Activated T-cell treated with anti-CD3 and anti-CD28 coated beads, Interleukin-2, amount 50 U/mL, for 4 hours (primary cell): ENCODE measurements at regions not wholly inside any gene's neighbourhood (a gene's known extent, or its start where the extent isn't known, plus 50 kb on each side); places are given as distances from the start of the nearest gene placed in this dataset.

Source experiments
- ATAC-seq, 2 donors: fragments of 200-7000 bp; cut with Tn5 transposase; one replicate each; pipeline ENCODE4 v1.10.0; 2021
- DNase-seq: peaks from one replicate; pipeline ENCODE4 v3.0.0-alpha.2; 2020
- H3K27me3 Mint-ChIP-seq: one replicate; pipeline ENCODE4 v1.8.0; 2021; ENCODE audit warnings: low read depth, mixed read lengths
- H3K36me3 Mint-ChIP-seq: one replicate; pipeline ENCODE4 v1.8.0; 2022; ENCODE audit warnings: mixed read lengths; ENCODE audit not compliant: insufficient read depth
- H3K4me1 Mint-ChIP-seq: one replicate; pipeline ENCODE4 v1.8.0; 2021; ENCODE audit warnings: low read depth, mixed read lengths
- H3K4me3 Mint-ChIP-seq: one replicate; pipeline ENCODE4 v1.8.0; 2021; ENCODE audit warnings: mild to moderate bottlenecking, moderate library complexity, mixed read lengths
- H3K9me3 Mint-ChIP-seq: one replicate; pipeline ENCODE4 v1.8.0; 2021; ENCODE audit warnings: mixed read lengths

GRCh38 chr13:74388626-74389025 lies 254.4 kb upstream of the KLF12 start:
- ATAC-seq (no peak), DNase-seq (no peak)
- no peaks in the 10 kb centered on the region for H3K4me1 Mint-ChIP-seq
- no peaks in the 10 kb centered on the region for H3K27me3 Mint-ChIP-seq
- peaks cover 30% of the 10 kb centered on the region for H3K9me3 Mint-ChIP-seq
- peaks cover 52% of the 10 kb centered on the region for H3K36me3 Mint-ChIP-seq
- H3K4me3 Mint-ChIP-seq = no peak overlapping the region

GRCh38 chr13:74372511-74372910 lies 238.3 kb upstream of the KLF12 start:
- ATAC-seq (no peak), DNase-seq (no peak)
- H3K4me1 Mint-ChIP-seq = peaks cover under 1% of the 10 kb centered on the region
- H3K27me3 Mint-ChIP-seq = no peaks in the 10 kb centered on the region
- no peaks in the 10 kb centered on the region for H3K9me3 Mint-ChIP-seq
- peaks cover 10% of the 10 kb centered on the region for H3K36me3 Mint-ChIP-seq
- H3K4me3 Mint-ChIP-seq = no peak overlapping the region

- Mint-ChIP-seq H3K9me3 (no peaks in the 10 kb centered on the region), H3K4me1 (peaks cover 5% of the 10 kb centered on the region), H3K36me3 (peaks cover 31% of the 10 kb centered on the region), H3K27me3 (no peaks in the 10 kb centered on the region), H3K4me3 (no peak overlapping the region)
- ATAC-seq (no peak), DNase-seq (no peak)
These were observed 233.0 kb upstream of the KLF12 start for GRCh38 chr13:74367193-74367592.

- no peak overlapping the region for H3K4me3 Mint-ChIP-seq
- H3K36me3 Mint-ChIP-seq = peaks cover 19% of the 10 kb centered on the region
- DNase-seq = no peak
- H3K27me3 Mint-ChIP-seq = no peaks in the 10 kb centered on the region
- no peaks in the 10 kb centered on the region for H3K9me3 Mint-ChIP-seq
- ATAC-seq = no peak
- no peaks in the 10 kb centered on the region for H3K4me1 Mint-ChIP-seq
These were observed 227.1 kb upstream of the KLF12 start for GRCh38 chr13:74361274-74361673.

GRCh38 chr13:74346960-74347359 lies 212.8 kb upstream of the KLF12 start:
- Mint-ChIP-seq H3K27me3 (no peaks in the 10 kb centered on the region), H3K36me3 (peaks cover 32% of the 10 kb centered on the region)

GRCh38 chr13:74338341-74338740 lies 204.1 kb upstream of the KLF12 start:
- Mint-ChIP-seq H3K4me3 (no peak overlapping the region), H3K9me3 (peaks cover 10% of the 10 kb centered on the region), H3K27me3 (no peaks in the 10 kb centered on the region), H3K4me1 (peaks cover 3% of the 10 kb centered on the region), H3K36me3 (peaks cover 27% of the 10 kb centered on the region)
- DNase-seq = no peak
- ATAC-seq = no peak

More at GRCh38 chr13:74346960-74347359, 212.8 kb upstream of the KLF12 start:
- DNase-seq (no peak), ATAC-seq (no peak)
- Mint-ChIP-seq H3K4me1 (peaks cover 4% of the 10 kb centered on the region), H3K4me3 (no peak overlapping the region), H3K9me3 (peaks cover 32% of the 10 kb centered on the region)

- ATAC-seq (no peak), DNase-seq (no peak)
- H3K4me3 Mint-ChIP-seq = no peak overlapping the region
- no peaks in the 10 kb centered on the region for H3K9me3 Mint-ChIP-seq
- H3K27me3 Mint-ChIP-seq = no peaks in the 10 kb centered on the region
- H3K36me3 Mint-ChIP-seq = peaks cover 19% of the 10 kb centered on the region
- no peaks in the 10 kb centered on the region for H3K4me1 Mint-ChIP-seq
These were observed 202.3 kb upstream of the KLF12 start for GRCh38 chr13:74336546-74336945.

- ATAC-seq (no peak), DNase-seq (no peak)
- no peaks in the 10 kb centered on the region for H3K9me3 Mint-ChIP-seq
- no peaks in the 10 kb centered on the region for H3K4me1 Mint-ChIP-seq
- peaks cover 15% of the 10 kb centered on the region for H3K36me3 Mint-ChIP-seq
- H3K27me3 Mint-ChIP-seq = no peaks in the 10 kb centered on the region
- no peak overlapping the region for H3K4me3 Mint-ChIP-seq
These were observed 201.2 kb upstream of the KLF12 start for GRCh38 chr13:74335370-74335769.

GRCh38 chr13:74329962-74330361 lies 195.8 kb upstream of the KLF12 start:
- DNase-seq (no peak), ATAC-seq (no peak)
- Mint-ChIP-seq H3K4me1 (no peaks in the 10 kb centered on the region), H3K36me3 (peaks cover 16% of the 10 kb centered on the region), H3K9me3 (no peaks in the 10 kb centered on the region), H3K4me3 (no peak overlapping the region), H3K27me3 (no peaks in the 10 kb centered on the region)

GRCh38 chr13:74325106-74325505 lies 190.9 kb upstream of the KLF12 start:
- H3K27me3 Mint-ChIP-seq = no peaks in the 10 kb centered on the region
- ATAC-seq (no peak), DNase-seq (no peak)
- peaks cover 16% of the 10 kb centered on the region for H3K36me3 Mint-ChIP-seq
- no peaks in the 10 kb centered on the region for H3K4me1 Mint-ChIP-seq
- no peaks in the 10 kb centered on the region for H3K9me3 Mint-ChIP-seq
- H3K4me3 Mint-ChIP-seq = no peak overlapping the region

GRCh38 chr13:74324338-74324737 lies 190.1 kb upstream of the KLF12 start:
- no peak for ATAC-seq
- Mint-ChIP-seq H3K9me3 (no peaks in the 10 kb centered on the region), H3K27me3 (no peaks in the 10 kb centered on the region), H3K4me1 (no peaks in the 10 kb centered on the region), H3K4me3 (no peak overlapping the region), H3K36me3 (peaks cover 16% of the 10 kb centered on the region)
- no peak for DNase-seq

- no peaks in the 10 kb centered on the region for H3K4me1 Mint-ChIP-seq
- peaks cover 16% of the 10 kb centered on the region for H3K36me3 Mint-ChIP-seq
- no peaks in the 10 kb centered on the region for H3K9me3 Mint-ChIP-seq
- ATAC-seq = no peak
- no peaks in the 10 kb centered on the region for H3K27me3 Mint-ChIP-seq
- no peak for DNase-seq
- no peak overlapping the region for H3K4me3 Mint-ChIP-seq
These were observed 188.4 kb upstream of the KLF12 start for GRCh38 chr13:74322562-74322961.

- no peak overlapping the region for H3K4me3 Mint-ChIP-seq
- peaks cover 6% of the 10 kb centered on the region for H3K4me1 Mint-ChIP-seq
- ATAC-seq (no peak), DNase-seq (no peak)
- no peaks in the 10 kb centered on the region for H3K9me3 Mint-ChIP-seq
- H3K36me3 Mint-ChIP-seq = peaks cover 7% of the 10 kb centered on the region
- no peaks in the 10 kb centered on the region for H3K27me3 Mint-ChIP-seq
These were observed 186.1 kb upstream of the KLF12 start for GRCh38 chr13:74320282-74320681.

- peaks cover 11% of the 10 kb centered on the region for H3K36me3 Mint-ChIP-seq
- no peaks in the 10 kb centered on the region for H3K27me3 Mint-ChIP-seq
- peak; percentile 18 to 40 for ATAC-seq
- H3K4me3 Mint-ChIP-seq = no peak overlapping the region
- no peak for DNase-seq
- H3K4me1 Mint-ChIP-seq = peaks cover 13% of the 10 kb centered on the region
- H3K9me3 Mint-ChIP-seq = peaks cover 5% of the 10 kb centered on the region
These were observed 182.3 kb upstream of the KLF12 start for GRCh38 chr13:74316547-74316946.

GRCh38 chr13:74306496-74306895 lies 172.3 kb upstream of the KLF12 start:
- H3K36me3 Mint-ChIP-seq = peaks cover 7% of the 10 kb centered on the region
- no peak overlapping the region for H3K4me3 Mint-ChIP-seq
- ATAC-seq = no peak
- H3K27me3 Mint-ChIP-seq = no peaks in the 10 kb centered on the region
- peaks cover 4% of the 10 kb centered on the region for H3K9me3 Mint-ChIP-seq
- H3K4me1 Mint-ChIP-seq = peaks cover 13% of the 10 kb centered on the region
- no peak for DNase-seq

- no peak for DNase-seq
- Mint-ChIP-seq H3K9me3 (peaks cover 4% of the 10 kb centered on the region), H3K4me1 (peaks cover 13% of the 10 kb centered on the region), H3K36me3 (peaks cover 7% of the 10 kb centered on the region), H3K4me3 (no peak overlapping the region), H3K27me3 (no peaks in the 10 kb centered on the region)
- ATAC-seq = no peak
These were observed 171.7 kb upstream of the KLF12 start for GRCh38 chr13:74305876-74306275.
